ENCODE measurements at regions not wholly inside any gene's neighbourhood (a gene's known extent, or its start where the extent isn't known, plus 50 kb on each side); places are given as distances from the start of the nearest gene placed in this dataset.

DNA sequence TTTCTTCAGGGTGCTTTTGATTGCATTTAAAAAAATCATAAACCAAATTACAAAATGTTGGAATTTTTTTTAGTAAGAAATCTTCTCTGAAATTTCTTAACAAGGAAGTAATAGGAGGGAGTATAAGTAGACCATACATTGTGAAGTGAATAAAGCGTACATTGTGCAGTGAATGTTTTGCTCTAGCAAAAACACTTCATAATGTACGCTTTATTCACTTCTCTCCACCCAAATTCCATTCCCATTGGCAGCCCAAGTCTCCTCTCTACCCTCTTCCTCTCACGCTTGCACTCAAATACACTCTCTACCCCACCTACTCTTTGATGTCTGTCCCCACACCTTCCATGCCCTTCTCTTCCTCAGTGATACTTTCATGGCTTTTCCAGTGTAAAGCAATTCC, 241.0 kb downstream of the PPP1R3A start:
- TF ChIP-seq POLR2A (IDR thresholded peaks at IDR 0.05; ENCODE audit: low read depth, low read length) (no peak), CTCF (IDR thresholded peaks at IDR 0.05 in 2 of 3, conservative IDR thresholded peaks at IDR 0.05 in 1 of 3; ENCODE audit: control insufficient read depth in 2 of 3, extremely low read depth in 1 of 3, insufficient read depth in 1 of 3, low read depth in 3 of 3, low read length in 3 of 3) (no peak), CEBPB (IDR thresholded peaks at IDR 0.05; ENCODE audit: borderline replicate concordance in 1 of 2, low read depth in 2 of 2, low read length in 2 of 2) (no peak), SIN3A (IDR thresholded peaks at IDR 0.05; ENCODE audit: low read depth, low read length) (no peak), TBL1XR1 (IDR thresholded peaks at IDR 0.05; ENCODE audit: low read depth, low read length) (no peak)
